Fibroblast of skin of left biceps (primary cell): ENCODE measurements at regions not wholly inside any gene's neighbourhood (a gene's known extent, or its start where the extent isn't known, plus 50 kb on each side); places are given as distances from the start of the nearest gene placed in this dataset.
"Not testable (repeated sequence)": the region's sequence is repeated elsewhere in the genome, so short reads cannot be mapped to it uniquely, and the experiment has no call there.

Source experiments
- DNase-seq, 2 experiments: peaks; one replicate each; pipeline ENCODE4 v3.0.0-alpha.2; 2013; ENCODE audit warnings: low read depth in 2 of 2

- no peak for DNase-seq
These were observed 183.8 kb upstream of the NUDT10 start for GRCh38 chrX:51148848-51149247.

GRCh38 chrX:51151734-51152133 lies 180.9 kb upstream of the NUDT10 start:
- DNase-seq = no peak

GRCh38 chrX:51155157-51155556 lies 177.5 kb upstream of the NUDT10 start:
- no peak for DNase-seq

- DNase-seq = no peak
These were observed 177.1 kb upstream of the NUDT10 start for GRCh38 chrX:51155566-51155965.

DNA sequence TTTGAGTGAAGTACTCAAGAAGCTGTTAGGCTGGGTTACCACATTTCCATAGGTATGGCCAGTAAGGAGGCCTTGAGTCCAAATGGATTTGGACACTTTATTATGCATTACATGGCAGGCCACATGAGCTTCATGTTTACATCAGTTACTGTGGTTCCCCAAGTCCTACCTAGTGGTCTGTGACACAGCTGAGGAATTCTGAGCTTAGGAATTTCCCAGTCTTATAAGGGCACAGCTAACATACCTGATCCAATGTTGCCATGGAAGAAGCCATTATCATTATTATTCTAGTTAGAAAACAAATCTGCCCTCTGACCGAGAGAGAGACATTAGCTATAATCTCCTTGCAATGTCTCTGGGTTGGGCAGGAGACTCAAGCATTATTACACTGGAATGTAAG lies 174.4 kb upstream of the NUDT10 start:
- no peak for DNase-seq

GRCh38 chrX:51159378-51159777 lies 173.2 kb upstream of the NUDT10 start:
- DNase-seq = not testable (repeated sequence)

GRCh38 chrX:51163730-51164129 lies 168.9 kb upstream of the NUDT10 start:
- no peak for DNase-seq

DNA sequence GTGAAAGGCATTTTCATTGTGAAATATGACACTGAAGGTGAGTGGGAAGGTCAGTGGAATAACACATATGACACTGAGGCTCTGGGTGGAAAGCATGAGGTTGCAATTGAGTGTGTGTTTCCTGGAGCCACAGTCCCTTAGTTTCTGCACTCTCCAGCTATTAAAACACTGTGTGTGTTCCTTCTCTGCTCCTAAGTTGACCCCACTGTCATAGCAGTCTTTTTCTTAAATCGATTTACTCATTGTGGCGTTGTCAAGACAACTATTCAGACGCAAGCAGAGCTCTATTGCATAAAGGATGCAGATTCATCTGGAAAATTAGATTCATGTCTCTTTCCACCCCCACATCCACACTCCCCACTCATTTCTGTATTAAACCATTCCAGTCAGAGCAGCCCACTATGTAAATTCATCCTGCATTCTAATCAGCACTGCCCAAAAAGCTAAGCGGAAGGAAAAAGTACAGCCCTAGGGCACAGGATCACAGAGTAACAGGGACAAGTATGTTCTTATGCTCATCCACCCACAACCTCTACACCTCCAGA lies 154.2 kb upstream of the NUDT10 start:
- not testable (repeated sequence) for DNase-seq

DNA sequence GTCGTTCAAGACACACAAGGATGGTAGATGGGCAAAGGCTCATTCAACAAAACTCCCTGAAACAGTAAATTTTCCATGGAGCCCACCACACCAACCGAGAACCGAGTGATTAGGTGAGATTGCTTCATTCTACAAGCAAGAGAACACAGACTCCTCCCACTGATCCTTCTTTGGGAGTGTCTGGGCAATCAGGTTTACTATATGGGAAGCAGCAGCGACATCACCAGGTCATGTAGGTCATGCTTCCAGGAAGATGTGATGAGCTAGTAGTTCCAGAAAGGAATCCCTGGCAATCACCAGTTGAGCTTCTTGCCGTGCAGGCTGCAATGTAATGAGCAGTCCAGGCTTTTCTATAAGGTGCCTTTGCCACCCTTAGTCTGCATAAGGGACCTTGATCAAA lies 152.8 kb upstream of the NUDT10 start:
- not testable (repeated sequence) for DNase-seq

DNA sequence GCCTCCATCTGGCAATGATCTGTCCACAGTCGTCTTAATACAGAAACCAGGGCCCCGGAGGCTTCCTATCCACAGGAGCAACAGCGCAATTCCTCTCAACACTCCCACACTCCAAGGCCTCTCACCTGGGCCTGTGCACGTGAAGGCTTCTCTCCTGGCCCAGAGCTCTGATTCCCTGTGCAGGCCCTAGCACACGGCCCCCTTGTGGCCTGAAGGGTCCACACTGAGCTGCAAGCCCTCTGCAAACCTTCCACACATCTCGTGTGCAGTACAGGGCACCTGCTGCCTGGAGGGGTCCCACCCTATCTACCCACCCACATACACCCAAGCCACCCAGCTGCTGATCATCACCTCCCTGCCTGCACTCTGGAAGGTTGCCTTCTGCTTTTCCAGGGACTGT lies 150.1 kb upstream of the NUDT10 start:
- no peak for DNase-seq

DNA sequence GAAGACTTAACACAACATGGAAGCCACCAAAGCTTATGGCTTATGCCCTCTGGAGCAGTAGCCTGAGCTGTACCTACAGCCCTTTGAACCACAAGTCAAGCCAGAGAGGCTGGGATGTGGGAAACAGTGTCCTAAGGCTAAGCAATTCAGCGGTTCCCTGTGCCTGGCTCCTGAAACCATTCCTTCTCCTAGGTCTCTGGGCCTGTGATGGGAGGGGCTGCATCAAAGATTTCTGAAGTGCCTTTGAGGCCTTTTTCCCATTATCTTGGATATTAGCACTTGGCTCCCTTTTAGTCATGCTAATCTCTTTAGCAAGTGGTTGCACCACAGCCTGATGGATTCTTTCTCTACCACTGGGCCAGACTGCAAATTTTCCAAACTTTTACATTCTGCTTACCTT lies 140.5 kb upstream of the NUDT10 start:
- DNase-seq = no peak

DNA sequence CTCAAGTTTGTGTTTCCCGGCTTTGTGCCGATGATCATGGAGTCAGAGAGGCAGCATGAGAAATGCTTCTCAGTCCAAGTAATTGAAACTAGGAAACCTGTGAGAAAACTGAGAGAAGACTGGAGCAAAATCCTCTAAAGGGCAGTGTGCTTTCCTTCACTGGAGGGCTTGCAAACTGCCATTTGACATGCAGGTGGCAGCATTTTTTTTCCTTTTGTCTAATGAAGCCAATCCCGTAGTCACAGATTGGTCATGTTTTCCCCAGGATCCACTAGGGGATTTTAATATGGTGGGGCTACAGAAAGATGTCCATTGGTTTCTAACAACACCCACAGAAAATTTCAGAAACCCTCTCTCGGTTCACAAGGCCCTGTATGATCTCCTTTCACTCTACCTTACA lies 117.4 kb upstream of the NUDT10 start:
- no peak for DNase-seq

DNA sequence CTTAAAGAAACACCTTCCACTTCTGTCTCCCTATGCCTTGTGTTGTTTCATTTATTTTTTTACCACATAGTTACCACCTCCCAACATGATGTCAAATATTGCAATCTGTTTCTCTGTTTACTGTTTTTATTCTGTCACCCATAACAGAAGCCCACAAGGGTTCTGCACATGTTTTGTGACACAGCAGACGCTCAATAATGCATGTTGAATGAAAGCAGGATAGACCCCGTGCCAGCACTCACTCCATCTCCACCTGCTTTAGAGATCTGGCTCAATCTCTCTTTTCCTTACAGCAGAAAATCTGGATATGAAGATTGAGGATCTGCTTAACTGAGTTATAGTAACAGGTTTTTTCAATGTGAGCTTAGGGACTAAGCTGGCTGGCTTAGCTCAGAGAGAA lies 116.8 kb upstream of the NUDT10 start:
- no peak for DNase-seq

DNA sequence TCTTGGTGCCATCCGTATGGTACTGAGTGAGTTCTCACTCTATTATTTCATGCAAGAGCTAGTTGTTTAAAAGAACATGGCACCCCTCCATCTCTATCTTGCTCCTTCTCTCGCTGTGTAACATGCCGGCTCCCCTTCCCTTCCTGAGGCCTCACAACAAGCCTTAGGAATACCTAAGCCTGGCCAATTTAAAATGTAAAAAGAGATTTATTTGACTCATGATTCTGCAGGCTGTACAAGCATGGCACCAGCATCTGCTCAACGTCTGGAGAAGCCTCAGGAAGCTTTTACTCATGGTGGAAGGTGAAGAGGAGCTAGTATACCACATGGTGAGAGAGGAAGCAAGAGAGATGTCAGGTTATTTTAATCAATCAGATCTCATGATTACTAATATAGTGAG lies 90.4 kb upstream of the NUDT10 start:
- no peak for DNase-seq

GRCh38 chrX:51257490-51257889 lies 75.1 kb upstream of the NUDT10 start:
- DNase-seq = no peak

DNA sequence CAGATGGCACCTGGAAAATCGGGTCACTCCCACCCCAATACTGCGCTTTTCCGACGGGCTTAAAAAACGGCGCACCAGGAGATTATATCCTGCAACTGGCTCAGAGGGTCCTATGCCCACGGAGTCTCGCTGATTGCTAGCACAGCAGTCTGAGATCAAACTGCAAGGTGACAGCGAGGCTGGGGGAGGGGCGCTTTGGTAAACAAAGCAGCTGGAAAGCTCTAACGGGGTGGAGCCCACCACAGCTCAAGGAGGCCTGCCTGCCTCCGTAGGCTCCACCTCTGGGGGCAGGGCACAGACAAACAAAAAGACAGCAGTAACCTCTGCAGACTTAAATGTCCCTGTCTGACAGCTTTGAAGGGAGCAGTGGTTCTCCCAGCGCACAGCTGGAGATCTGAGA lies 70.4 kb upstream of the NUDT10 start:
- not testable (repeated sequence) for DNase-seq

- no peak for DNase-seq
These were observed 60.0 kb upstream of the NUDT10 start for GRCh38 chrX:51272638-51273037.

GRCh38 chrX:51281758-51282318 lies 50.8 kb upstream of the NUDT10 start:
- DNase-seq = no peak
